GM23338 (cell line): ENCODE measurements at regions not wholly inside any gene's neighbourhood (a gene's known extent, or its start where the extent isn't known, plus 50 kb on each side); places are given as distances from the start of the nearest gene placed in this dataset.

Experiments used
- CREB1 ChIP-seq: fragments of 250-450 bp; sonication (Bioruptor Pico); IDR thresholded peaks from 2 replicates; pipeline ENCODE4 v1.5.0; 2020; ENCODE audit warnings: low read depth, mild to moderate bottlenecking, moderate library complexity
- CTCF ChIP-seq, 2 experiments: fragments of 200-600 bp in 1 of 2; sonication (generic) in 1 of 2; conservative IDR thresholded peaks; 2 replicates each; pipeline versions ENCODE4 v1.5.1 to v1.6.1; 2016 to 2017; ENCODE audit warnings: antibody characterized with exemption in 2 of 2, low read depth in 2 of 2, mild to moderate bottlenecking in 2 of 2, moderate library complexity in 1 of 2
- EZH2 ChIP-seq: fragments of 200-600 bp; sonication (generic); IDR thresholded peaks from one replicate; pipeline ENCODE4 v1.8.0; 2017; ENCODE audit warnings: antibody characterized with exemption, mild to moderate bottlenecking, low read depth; ENCODE audit not compliant: unreplicated experiment
- EZH2phosphoT487 ChIP-seq: fragments of 200-600 bp; sonication (generic); IDR thresholded peaks from one replicate; pipeline ENCODE4 v1.8.1; 2018; ENCODE audit warnings: antibody characterized with exemption; ENCODE audit not compliant: unreplicated experiment
- JUNB ChIP-seq: IDR thresholded peaks from one replicate; pipeline ENCODE4 v1.6.1; 2016; ENCODE audit warnings: antibody characterized with exemption; ENCODE audit not compliant: unreplicated experiment
- POLR2AphosphoS5 ChIP-seq: IDR thresholded peaks from 2 replicates; pipeline ENCODE4 v1.6.1; 2016; ENCODE audit warnings: antibody characterized with exemption, low read depth
- REST ChIP-seq: IDR thresholded peaks from one replicate; pipeline ENCODE4 v1.6.1; 2018; ENCODE audit warnings: antibody characterized with exemption; ENCODE audit not compliant: unreplicated experiment
- STAT1 ChIP-seq: IDR thresholded peaks from one replicate; pipeline ENCODE4 v1.6.1; 2016; ENCODE audit warnings: antibody characterized with exemption; ENCODE audit not compliant: unreplicated experiment
- ZNF114 ChIP-seq: fragments of 250-450 bp; sonication (Bioruptor Pico); IDR thresholded peaks from 2 replicates; pipeline ENCODE4 v1.5.0; 2020; ENCODE audit warnings: mild to moderate bottlenecking, moderate library complexity

DNA sequence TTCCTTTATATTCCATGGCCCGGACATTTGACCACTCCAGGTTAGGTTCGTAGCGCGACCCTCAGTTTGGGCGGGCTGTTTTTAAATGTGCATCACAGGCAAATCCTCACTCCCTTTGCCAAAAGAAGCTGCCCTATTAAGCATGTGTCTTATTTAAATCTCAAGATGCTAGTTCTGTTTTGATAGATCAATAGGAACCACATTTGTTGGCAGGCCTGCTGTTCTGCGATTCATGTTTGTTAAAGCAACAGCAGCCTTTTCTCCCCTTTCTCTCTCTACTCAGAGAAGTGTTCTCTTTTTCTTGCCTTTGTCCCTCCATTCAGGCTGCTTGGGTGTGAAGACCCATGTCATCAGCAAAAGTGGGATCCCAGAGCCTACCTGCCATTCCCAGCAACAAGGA, 212.0 kb upstream of the SSTR4 start:
- TF ChIP-seq CTCF (conservative IDR thresholded peaks at IDR 0.05; ENCODE audit: low read depth in 2 of 2) (no peak), REST (no peak), POLR2AphosphoS5 (no peak), EZH2 (no peak), ZNF114 (no peak), JUNB (no peak), EZH2phosphoT487 (no peak), STAT1 (no peak), CREB1 (no peak)
